Gastrocnemius medialis (tissue), 4 donors: ENCODE measurements at regions not wholly inside any gene's neighbourhood (a gene's known extent, or its start where the extent isn't known, plus 50 kb on each side); places are given as distances from the start of the nearest gene placed in this dataset.
"Not testable (repeated sequence)": the region's sequence is repeated elsewhere in the genome, so short reads cannot be mapped to it uniquely, and the experiment has no call there.

Experiments
- ATAC-seq, 2 donors: fragments of 150-250 bp; one replicate each; pipeline ENCODE4 v1.9.1; 2016
- DNase-seq, 2 donors: peaks; one replicate each; pipeline ENCODE4 v3.0.0-alpha.2; 2019
- H3K27ac ChIP-seq, 4 donors: fragments of 200-600 bp; sonication (generic); 1 replicate in 1 of 4; 2 replicates in 3 of 4; pipeline ENCODE4 v1.5.1; 2016 to 2018; ENCODE audit warnings: mild to moderate bottlenecking in 2 of 4, moderate library complexity in 1 of 4
- H3K27me3 ChIP-seq, 3 donors: fragments of 200-600 bp; sonication (generic) in 2 of 3; 1 replicate in 1 of 3; 2 replicates in 2 of 3; pipeline versions ENCODE4 v1.5.1 to v1.6.0; 2016 to 2019; ENCODE audit warnings: mild to moderate bottlenecking in 1 of 3, moderate library complexity in 1 of 3
- H3K36me3 ChIP-seq, 2 donors: fragments of 200-600 bp; sonication (generic) in 1 of 2; one replicate each; pipeline ENCODE4 v1.5.1; 2017 to 2018
- H3K4me1 ChIP-seq, 2 donors: fragments of 200-600 bp; sonication (generic) in 1 of 2; one replicate each; pipeline ENCODE4 v1.5.1; 2016 to 2017; ENCODE audit warnings: mild to moderate bottlenecking in 2 of 2
- H3K4me3 ChIP-seq, 4 donors: fragments of 200-600 bp; sonication (generic) in 3 of 4; 1 replicate in 1 of 4; 2 replicates in 3 of 4; pipeline ENCODE4 v1.5.1; 2016 to 2019; ENCODE audit warnings: mild to moderate bottlenecking in 2 of 4
- H3K9me3 ChIP-seq, 3 donors: fragments of 200-600 bp; sonication (generic) in 2 of 3; 1 replicate in 1 of 3; 2 replicates in 2 of 3; pipeline ENCODE4 v1.5.1; 2016 to 2019
- POLR2A ChIP-seq, 2 donors: fragments of 450-650 bp; IDR thresholded peaks; one replicate each; pipeline ENCODE4 v1.6.1; 2017; ENCODE audit warnings: antibody characterized with exemption in 2 of 2, mild to moderate bottlenecking in 2 of 2, moderate library complexity in 2 of 2
- in situ Hi-C, 4 donors: fragments of 200-750 bp; cut with MboI; loops; one replicate each; pipeline versions ENCODE4 v1.15.0 to v1.8.0; 2017; ENCODE audit warnings: low sequenced_read_pairs in 4 of 4
- intact Hi-C: fragments of 100-400 bp; cut with DNase I; formaldehyde crosslinking; loops from one replicate; pipeline ENCODE4 v1.15.1; 2023; ENCODE audit warnings: low total_unique reads
- TF ChIP-seq, protein P1 (sequence below), 5 experiments: fragments of 450-650 bp in 3 of 5; fragments of 200-600 bp in 2 of 5; sonication (generic) in 2 of 5; IDR thresholded peaks in 4 of 5; conservative IDR thresholded peaks in 1 of 5; 1 replicate in 4 of 5; 2 replicates in 1 of 5; pipeline ENCODE4 v1.5.1; 2016 to 2019; ENCODE audit warnings: antibody characterized with exemption in 5 of 5, mild to moderate bottlenecking in 3 of 5, moderate library complexity in 3 of 5

DNA sequence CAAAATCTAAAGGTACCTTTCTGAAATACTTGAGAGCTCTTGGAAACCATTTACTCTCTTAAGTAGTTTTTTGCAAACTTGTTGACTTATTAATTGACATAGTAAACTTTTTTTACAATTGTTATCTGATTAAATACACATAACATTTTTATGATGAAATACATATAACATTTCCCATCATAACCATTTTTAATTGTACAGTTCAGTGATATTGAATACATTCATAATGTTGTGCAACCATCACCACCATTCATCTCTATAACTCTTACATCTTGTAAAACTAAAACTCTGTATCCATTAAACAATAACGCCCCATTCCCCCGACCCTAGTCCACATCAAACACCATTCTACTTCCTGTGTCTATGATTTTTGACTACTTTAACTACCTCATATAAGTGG is 95.7 kb upstream of the ZNF648 start:
- in situ Hi-C loops (no loop called here), intact Hi-C loops (no loop called here)
- DNase-seq: no peak
- Histone ChIP-seq H3K4me1 (no peaks in the 10 kb centered on the region), H3K27me3 (no peaks in the 10 kb centered on the region), H3K9me3 (no peaks in the 10 kb centered on the region), H3K36me3 (no peaks in the 10 kb centered on the region), H3K27ac (no peak overlapping the region), H3K4me3 (no peak overlapping the region)
- no peak for TF ChIP-seq POLR2A (IDR thresholded peaks at IDR 0.05)
- TF ChIP-seq, protein P1, sequence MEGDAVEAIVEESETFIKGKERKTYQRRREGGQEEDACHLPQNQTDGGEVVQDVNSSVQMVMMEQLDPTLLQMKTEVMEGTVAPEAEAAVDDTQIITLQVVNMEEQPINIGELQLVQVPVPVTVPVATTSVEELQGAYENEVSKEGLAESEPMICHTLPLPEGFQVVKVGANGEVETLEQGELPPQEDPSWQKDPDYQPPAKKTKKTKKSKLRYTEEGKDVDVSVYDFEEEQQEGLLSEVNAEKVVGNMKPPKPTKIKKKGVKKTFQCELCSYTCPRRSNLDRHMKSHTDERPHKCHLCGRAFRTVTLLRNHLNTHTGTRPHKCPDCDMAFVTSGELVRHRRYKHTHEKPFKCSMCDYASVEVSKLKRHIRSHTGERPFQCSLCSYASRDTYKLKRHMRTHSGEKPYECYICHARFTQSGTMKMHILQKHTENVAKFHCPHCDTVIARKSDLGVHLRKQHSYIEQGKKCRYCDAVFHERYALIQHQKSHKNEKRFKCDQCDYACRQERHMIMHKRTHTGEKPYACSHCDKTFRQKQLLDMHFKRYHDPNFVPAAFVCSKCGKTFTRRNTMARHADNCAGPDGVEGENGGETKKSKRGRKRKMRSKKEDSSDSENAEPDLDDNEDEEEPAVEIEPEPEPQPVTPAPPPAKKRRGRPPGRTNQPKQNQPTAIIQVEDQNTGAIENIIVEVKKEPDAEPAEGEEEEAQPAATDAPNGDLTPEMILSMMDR (IDR thresholded peaks at IDR 0.05 in 4 of 5, conservative IDR thresholded peaks at IDR 0.05 in 1 of 5): no peak
- no peak for ATAC-seq

DNA sequence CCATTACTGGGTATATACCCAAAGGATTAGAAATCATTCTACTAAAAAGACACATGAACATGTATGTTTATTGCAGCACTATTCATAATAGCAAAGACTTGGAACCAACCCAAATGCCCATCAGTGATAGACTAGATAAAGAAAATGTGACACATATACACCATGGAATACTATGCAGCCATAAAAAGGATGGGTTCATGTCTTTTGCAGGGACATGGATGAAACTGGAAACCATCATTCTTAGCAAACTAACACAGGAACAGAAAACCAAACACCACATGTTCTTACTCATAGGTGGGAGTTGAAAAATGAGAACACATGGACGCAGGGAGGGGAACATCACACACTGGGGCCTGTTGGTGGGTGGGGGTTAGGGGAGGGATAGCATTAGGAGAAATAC is 92.9 kb upstream of the ZNF648 start:
- in situ Hi-C loops, H3K27ac ChIP-seq: not testable (repeated sequence)

DNA sequence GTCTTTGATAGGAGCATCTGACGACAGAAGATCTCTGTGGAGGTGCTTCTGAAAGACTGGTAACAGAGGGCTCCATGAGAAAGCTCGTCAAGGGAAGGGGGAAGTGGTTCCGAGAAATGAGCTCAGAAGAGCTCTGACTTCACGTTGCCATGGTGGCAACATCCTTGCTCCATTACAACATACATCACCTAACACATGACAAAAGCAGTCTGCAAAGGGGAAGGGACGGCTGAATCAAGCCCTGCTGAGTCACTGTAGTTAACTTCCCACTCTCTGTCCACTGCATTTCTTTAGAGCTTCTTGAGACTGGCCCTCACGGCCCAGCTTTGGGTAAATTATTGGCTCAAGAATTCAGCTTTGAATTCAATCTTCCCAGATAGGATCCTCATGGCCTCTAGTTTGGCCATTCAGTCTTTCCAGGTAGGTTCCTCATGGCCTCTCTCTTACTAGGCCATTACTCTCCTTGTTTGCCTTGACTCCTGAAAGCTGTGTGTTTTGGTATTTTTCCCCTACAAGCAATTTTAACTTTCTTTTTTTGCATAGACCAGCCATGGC is 88.0 kb upstream of the ZNF648 start:
- Histone ChIP-seq H3K27me3 (no peaks in the 10 kb centered on the region), H3K9me3 (no peaks in the 10 kb centered on the region), H3K27ac (peak overlapping the region in 1 of 4 donors; percentile 23), H3K36me3 (no peaks in the 10 kb centered on the region), H3K4me3 (no peak overlapping the region), H3K4me1 (peaks cover 11 to 13% of the 10 kb centered on the region in 2 donors)
- intact Hi-C loops: loop anchor here (10.0 kb wide), 1 partner anchor 455 kb away; the partner anchor contains the start of gene RGS16
- DNase-seq: peak in 1 of 2 donors; percentile 39
- in situ Hi-C loops: loop anchor here in 3 of 4 donors (10.0 kb wide), 3 partner anchors 45 to 145 kb away; no protein-coding TSS in a partner anchor
- TF ChIP-seq POLR2A (IDR thresholded peaks at IDR 0.05): peak in 1 of 2 donors; percentile 17
- TF ChIP-seq, protein P1 (IDR thresholded peaks at IDR 0.05 in 4 of 5, conservative IDR thresholded peaks at IDR 0.05 in 1 of 5): no peak
- ATAC-seq: peak in 1 of 2 donors; percentile 48

More for the DNA sequence above, 92.9 kb upstream of the ZNF648 start:
- H3K27me3 ChIP-seq, intact Hi-C loops, H3K4me1 ChIP-seq, H3K9me3 ChIP-seq, H3K36me3 ChIP-seq, H3K4me3 ChIP-seq, ATAC-seq, DNase-seq: not testable (repeated sequence)

DNA sequence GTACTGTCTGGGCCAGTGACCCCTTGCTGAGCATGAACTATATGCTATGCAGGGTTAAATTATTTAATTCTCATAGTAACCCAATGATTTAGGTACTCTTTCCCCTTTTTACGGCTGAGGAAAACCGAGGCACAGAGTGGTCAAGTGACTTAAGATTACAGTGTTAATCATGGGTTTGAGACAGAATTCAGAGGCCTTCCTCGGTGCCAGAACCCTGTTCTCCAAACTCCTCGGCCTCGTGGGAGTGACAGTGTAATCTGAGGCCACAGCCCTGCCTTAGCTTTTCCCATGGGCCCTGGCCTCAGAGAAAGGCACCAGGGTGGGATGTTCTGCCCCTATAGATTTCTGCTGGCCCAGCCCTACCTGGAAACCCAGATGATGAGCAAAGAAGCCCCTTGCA is 86.4 kb upstream of the ZNF648 start:
- H3K4me3 ChIP-seq: no peak overlapping the region
- intact Hi-C loops (loop anchor here (10.0 kb wide), 1 partner anchor 457 kb away; the partner anchor contains the start of gene RGS16), in situ Hi-C loops (loop anchor here in 3 of 4 donors (10.0 kb wide), 3 partner anchors 47 to 147 kb away; no protein-coding TSS in a partner anchor)
- no peaks in the 10 kb centered on the region for H3K9me3 ChIP-seq
- ATAC-seq (no peak), DNase-seq (no peak)
- peaks cover 26 to 27% of the 10 kb centered on the region in 2 donors for H3K4me1 ChIP-seq
- no peak for TF ChIP-seq POLR2A (IDR thresholded peaks at IDR 0.05)
- TF ChIP-seq, protein P1 (IDR thresholded peaks at IDR 0.05 in 4 of 5, conservative IDR thresholded peaks at IDR 0.05 in 1 of 5): no peak
- H3K27ac ChIP-seq: no peak overlapping the region
- no peaks in the 10 kb centered on the region for H3K36me3 ChIP-seq
- H3K27me3 ChIP-seq: no peaks in the 10 kb centered on the region

DNA sequence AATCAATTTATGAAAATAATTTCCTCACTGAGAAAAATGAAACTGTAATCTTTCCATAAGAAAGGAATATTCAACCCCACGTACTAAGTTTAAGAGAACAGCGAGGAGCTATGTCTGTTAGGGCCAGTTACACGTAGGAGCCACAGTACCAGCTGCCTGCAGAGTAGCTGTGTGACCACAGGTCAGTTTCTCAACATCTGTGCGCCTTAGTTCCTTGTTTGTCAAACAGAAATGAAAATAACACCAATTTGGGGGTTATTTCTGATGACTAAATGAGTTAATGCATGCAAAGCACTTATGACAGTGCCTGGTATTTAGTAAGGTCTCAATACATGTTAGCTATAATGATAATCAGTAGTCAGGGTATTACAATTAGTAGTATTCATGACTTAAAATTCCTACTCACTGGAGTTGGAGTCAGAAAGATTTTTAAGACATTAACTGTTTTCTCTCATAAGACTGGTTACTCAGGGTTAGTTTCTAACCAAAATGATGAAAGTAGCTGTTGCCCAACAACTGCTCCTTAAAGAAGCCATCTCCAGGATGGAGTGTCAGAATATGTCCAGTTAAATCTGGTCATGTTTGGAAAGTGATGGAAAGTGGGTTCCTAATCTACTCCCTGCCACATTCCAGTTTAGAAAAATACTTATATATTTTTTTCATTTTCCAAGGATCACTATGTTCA is 85.8 kb upstream of the ZNF648 start:
- intact Hi-C loops: loop anchor here (10.0 kb wide), 1 partner anchor 458 kb away; the partner anchor contains the start of gene RGS16
- ATAC-seq: no peak

More for the DNA sequence above, 85.8 kb upstream of the ZNF648 start:
- H3K27me3 ChIP-seq: no peaks in the 10 kb centered on the region
- no peaks in the 10 kb centered on the region for H3K36me3 ChIP-seq
- peaks cover 27 to 28% of the 10 kb centered on the region in 2 donors for H3K4me1 ChIP-seq
- H3K4me3 ChIP-seq: no peak overlapping the region
- TF ChIP-seq, protein P1 (IDR thresholded peaks at IDR 0.05 in 4 of 5, conservative IDR thresholded peaks at IDR 0.05 in 1 of 5): no peak
- TF ChIP-seq POLR2A (IDR thresholded peaks at IDR 0.05): no peak
- H3K9me3 ChIP-seq: no peaks in the 10 kb centered on the region
- H3K27ac ChIP-seq: peak overlapping the region in 3 of 4 donors; percentile 10 to 95 (median 94)
- in situ Hi-C loops: loop anchor here in 3 of 4 donors (10.0 kb wide), 3 partner anchors 48 to 148 kb away; no protein-coding TSS in a partner anchor
- no peak for DNase-seq
